Naive thymus-derived CD8-positive, alpha-beta T cell (primary cell): ENCODE measurements at regions not wholly inside any gene's neighbourhood (a gene's known extent, or its start where the extent isn't known, plus 50 kb on each side); places are given as distances from the start of the nearest gene placed in this dataset.

Experiments
- ATAC-seq, 2 donors: fragments of 150-1000 bp; cut with Tn5 transposase in 1 of 2; sonication (Bioruptor Pico), chemical (Tn5 transposase) in 1 of 2; 1 replicate in 1 of 2; 2 replicates in 1 of 2; pipeline ENCODE4 v1.10.0; 2021; ENCODE audit warnings: mild to moderate bottlenecking in 2 of 2, moderate library complexity in 2 of 2
- POLR2A ChIA-PET: fragments of 350-600 bp; sonication (Branson Sonifier 250); formaldehyde crosslinking; loops from one replicate; lab custom pipeline; 2021; ENCODE audit warnings: antibody characterized with exemption; lab: Charles Lee
- DNase-seq, 10 donors: peaks; one replicate each; pipeline versions ENCODE4 v3.0.0 to v3.0.0-alpha.2; 2020 to 2022
- H3K27ac Mint-ChIP-seq, 10 donors: one replicate each; pipeline ENCODE4 v1.8.0; 2020 to 2022; ENCODE audit warnings: mild to moderate bottlenecking in 10 of 10, mixed read lengths in 10 of 10, moderate library complexity in 4 of 10, inconsistent platforms in 1 of 10
- H3K27me3 Mint-ChIP-seq, 5 donors: one replicate each; pipeline ENCODE4 v1.8.0; 2021 to 2022; ENCODE audit warnings: mixed read lengths in 5 of 5
- H3K36me3 Mint-ChIP-seq, 3 donors: one replicate each; pipeline ENCODE4 v1.8.0; 2020 to 2022; ENCODE audit warnings: mixed read lengths in 3 of 3, mild to moderate bottlenecking in 2 of 3, inconsistent platforms in 1 of 3
- H3K4me1 Mint-ChIP-seq, 4 donors: one replicate each; pipeline ENCODE4 v1.8.0; 2021 to 2022; ENCODE audit warnings: mixed read lengths in 4 of 4
- H3K4me3 Mint-ChIP-seq, 10 donors: one replicate each; pipeline ENCODE4 v1.8.0; 2020 to 2022; ENCODE audit warnings: mild to moderate bottlenecking in 10 of 10, mixed read lengths in 10 of 10, moderate library complexity in 6 of 10, inconsistent platforms in 1 of 10
- H3K9me3 Mint-ChIP-seq, 9 donors: one replicate each; pipeline ENCODE4 v1.8.0; 2020 to 2022; ENCODE audit warnings: mixed read lengths in 9 of 9, mild to moderate bottlenecking in 3 of 9, inconsistent platforms in 1 of 9, moderate library complexity in 1 of 9

DNA sequence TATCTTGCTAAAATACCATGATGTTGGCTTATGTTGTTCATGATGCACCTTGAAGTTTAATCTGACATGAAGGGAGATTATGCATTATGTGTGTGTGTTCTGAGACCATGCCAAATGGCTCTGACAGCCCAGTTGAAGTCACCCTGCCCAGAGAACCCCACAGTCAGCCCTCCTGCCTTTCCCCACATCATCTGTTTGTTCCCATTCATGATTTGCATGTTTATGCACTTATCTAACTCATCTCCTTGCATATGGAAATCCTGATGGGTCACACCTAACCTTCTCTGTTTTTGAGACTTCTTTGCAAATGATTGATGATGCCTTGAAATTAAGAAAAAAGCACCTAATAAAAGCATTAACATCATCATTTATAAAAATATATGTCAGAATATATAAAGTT is 752.2 kb downstream of the GALR1 start:
- H3K27me3 Mint-ChIP-seq: peaks cover 6 to 23% (median 14%) of the 10 kb centered on the region in 5 donors
- H3K36me3 Mint-ChIP-seq: peaks cover 0 to 4% (median 0%) of the 10 kb centered on the region in 3 donors
- DNase-seq: no peak
- H3K27ac Mint-ChIP-seq: no peak overlapping the region
- no peak for ATAC-seq
- POLR2A ChIA-PET: no interaction called here
- H3K4me3 Mint-ChIP-seq: no peak overlapping the region
- H3K4me1 Mint-ChIP-seq: no peaks in the 10 kb centered on the region
- peaks cover 6 to 30% (median 21%) of the 10 kb centered on the region in 9 donors for H3K9me3 Mint-ChIP-seq

DNA sequence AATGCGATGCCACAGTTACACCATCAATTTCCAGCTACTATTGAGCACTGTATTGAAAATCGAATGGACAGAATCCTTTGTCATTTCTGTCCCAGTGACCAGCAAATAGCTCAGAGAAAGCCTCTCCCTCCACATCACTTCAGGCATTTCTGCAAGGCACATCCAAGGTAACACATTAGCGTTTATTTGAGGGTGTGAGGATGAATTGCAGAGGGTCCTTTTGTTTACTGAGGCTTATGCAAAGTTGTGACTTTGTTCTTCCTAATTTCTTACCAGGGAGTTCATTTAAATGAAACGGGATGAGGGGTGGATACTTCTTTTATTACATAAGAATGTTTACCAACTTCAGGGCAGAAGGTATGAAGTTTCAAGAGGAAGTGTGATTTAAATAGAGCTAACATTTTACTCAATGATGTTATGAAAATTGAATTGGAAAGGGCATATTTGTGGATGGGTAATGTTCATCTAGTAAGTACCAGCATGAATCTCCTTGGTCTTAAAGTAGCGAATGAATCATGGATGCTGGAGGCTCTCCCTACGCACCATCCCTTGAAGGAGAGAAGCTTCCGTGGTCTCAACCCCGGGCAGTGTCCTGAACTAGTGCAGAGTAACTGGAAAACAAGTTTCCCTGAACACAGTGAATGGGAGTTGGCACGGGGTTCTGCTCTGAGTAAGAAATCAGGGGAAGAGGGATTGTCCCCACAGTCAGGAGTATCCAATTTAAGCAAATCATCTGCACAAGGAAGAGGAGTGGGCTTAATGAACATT is 756.5 kb downstream of the GALR1 start:
- peaks cover 0 to 4% (median 0%) of the 10 kb centered on the region in 3 donors for H3K36me3 Mint-ChIP-seq

DNA sequence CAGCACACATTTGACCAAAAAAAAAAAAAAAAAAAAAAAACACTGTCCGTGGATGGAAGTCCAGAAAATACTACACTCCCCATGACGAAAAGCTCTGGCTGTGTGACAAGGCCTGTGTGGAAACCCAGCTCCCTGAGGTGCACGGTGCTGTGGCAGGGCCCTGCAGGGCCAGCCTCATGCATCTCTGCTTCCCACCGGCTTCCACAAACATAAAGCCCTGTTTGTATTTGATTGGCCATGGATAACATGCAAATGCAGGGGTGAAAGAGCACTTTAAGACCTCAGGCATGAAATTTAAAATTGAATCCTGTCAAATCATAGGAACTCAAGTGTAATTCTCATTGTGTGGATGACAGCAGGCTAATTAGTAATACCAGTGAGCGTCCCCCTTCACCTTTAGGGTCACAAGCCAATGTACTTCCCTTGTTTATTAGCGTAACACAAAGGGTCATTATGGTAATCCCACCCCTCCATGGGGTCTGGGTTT is 757.2 kb downstream of the GALR1 start:
- ATAC-seq (no peak), DNase-seq (no peak)
- Mint-ChIP-seq H3K4me3 (no peak overlapping the region), H3K27ac (no peak overlapping the region), H3K27me3 (peaks cover 8 to 37% (median 17%) of the 10 kb centered on the region in 5 donors), H3K36me3 (peaks cover 0 to 2% (median 0%) of the 10 kb centered on the region in 3 donors), H3K9me3 (peaks cover 0 to 28% (median 11%) of the 10 kb centered on the region in 9 donors), H3K4me1 (no peaks in the 10 kb centered on the region)
- POLR2A ChIA-PET: no interaction called here

More for the DNA sequence above, 756.5 kb downstream of the GALR1 start:
- no peak for ATAC-seq
- POLR2A ChIA-PET: no interaction called here
- no peak for DNase-seq
- Mint-ChIP-seq H3K4me3 (no peak overlapping the region), H3K27me3 (peaks cover 8 to 37% (median 17%) of the 10 kb centered on the region in 5 donors), H3K4me1 (no peaks in the 10 kb centered on the region), H3K9me3 (peaks cover 0 to 35% (median 15%) of the 10 kb centered on the region in 9 donors), H3K27ac (no peak overlapping the region)

DNA sequence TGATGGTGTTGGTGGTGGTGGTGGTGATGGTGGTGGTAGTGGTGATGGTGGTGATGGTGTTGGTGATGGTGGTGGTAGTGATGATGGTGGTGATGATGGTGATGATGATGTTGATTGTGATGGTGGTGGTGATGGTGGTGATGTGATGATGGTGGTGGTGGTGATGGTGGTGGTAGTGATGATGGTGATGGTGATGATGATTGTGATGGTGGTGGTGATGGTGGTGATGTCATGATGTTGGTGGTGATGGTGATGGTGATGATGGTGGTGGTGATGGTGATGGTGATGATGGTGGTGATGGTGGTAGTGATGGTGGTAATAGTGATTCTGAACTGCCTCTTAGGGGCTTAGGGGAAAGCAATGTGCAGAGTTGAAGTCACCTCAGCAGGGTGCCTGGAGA is 760.7 kb downstream of the GALR1 start:
- Mint-ChIP-seq H3K36me3 (peaks cover 0 to 2% (median 0%) of the 10 kb centered on the region in 3 donors), H3K27me3 (peaks cover 7 to 28% (median 13%) of the 10 kb centered on the region in 5 donors), H3K9me3 (peaks cover 0 to 24% (median 8%) of the 10 kb centered on the region in 9 donors), H3K4me1 (peaks cover 0 to 1% (median 0%) of the 10 kb centered on the region in 4 donors), H3K27ac (no peak overlapping the region), H3K4me3 (no peak overlapping the region)
- no peak for ATAC-seq
- POLR2A ChIA-PET: no interaction called here
- DNase-seq: no peak

DNA sequence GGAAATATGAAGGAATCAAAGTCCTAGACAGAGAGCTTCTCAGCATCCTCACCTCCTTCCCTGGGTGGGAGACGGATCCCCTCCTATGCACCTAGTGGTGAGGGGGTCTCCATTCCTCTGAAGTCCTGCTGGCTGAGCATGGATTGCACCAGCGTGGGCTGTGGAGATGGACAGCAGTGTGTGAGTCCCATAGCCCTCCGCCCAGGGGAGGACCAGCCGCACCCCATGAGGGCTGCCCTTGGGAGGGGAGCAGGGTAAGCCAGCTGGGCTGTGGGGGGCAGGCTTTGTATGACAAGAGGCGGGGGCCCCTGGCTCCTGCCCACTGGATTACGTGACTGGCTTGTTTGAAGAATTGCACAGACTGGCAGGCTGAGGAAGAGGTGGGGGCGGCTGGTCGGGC is 768.2 kb downstream of the GALR1 start:
- Mint-ChIP-seq H3K4me3 (no peak overlapping the region), H3K9me3 (peaks cover 0 to 5% (median 0%) of the 10 kb centered on the region in 9 donors), H3K36me3 (peaks cover 0 to 2% (median 0%) of the 10 kb centered on the region in 3 donors), H3K4me1 (peaks cover 0 to 1% (median 0%) of the 10 kb centered on the region in 4 donors), H3K27ac (peak overlapping the region in 1 of 10 donors; percentile 29), H3K27me3 (no peaks in the 10 kb centered on the region)
- ATAC-seq (no peak), DNase-seq (no peak)
- POLR2A ChIA-PET: no interaction called here

DNA sequence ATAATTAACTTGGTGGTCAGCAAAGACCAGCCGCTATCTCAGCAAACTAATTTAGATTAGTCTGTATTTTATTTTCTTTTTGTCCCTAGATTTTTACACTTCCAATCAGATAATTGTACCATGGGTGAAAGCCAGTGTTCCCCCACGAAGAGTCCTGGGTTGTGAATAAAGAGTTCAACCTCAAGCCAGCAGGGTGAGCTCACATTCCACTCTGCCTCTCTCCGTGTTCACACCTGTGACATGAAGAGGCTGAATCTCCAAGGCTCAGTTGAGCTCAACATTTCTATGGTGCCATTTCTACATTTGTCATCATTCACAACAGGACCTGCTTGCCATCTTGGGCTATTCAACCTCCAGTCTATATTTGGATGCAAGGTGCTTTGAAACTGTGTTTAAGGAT is 771.5 kb downstream of the GALR1 start:
- H3K4me3 Mint-ChIP-seq: no peak overlapping the region
- ATAC-seq (no peak), DNase-seq (no peak)
- H3K27me3 Mint-ChIP-seq: no peaks in the 10 kb centered on the region
- no peak overlapping the region for H3K27ac Mint-ChIP-seq
- POLR2A ChIA-PET: no interaction called here
- H3K4me1 Mint-ChIP-seq: no peaks in the 10 kb centered on the region
- peaks cover 0 to 2% (median 0%) of the 10 kb centered on the region in 9 donors for H3K9me3 Mint-ChIP-seq
- no peaks in the 10 kb centered on the region for H3K36me3 Mint-ChIP-seq

DNA sequence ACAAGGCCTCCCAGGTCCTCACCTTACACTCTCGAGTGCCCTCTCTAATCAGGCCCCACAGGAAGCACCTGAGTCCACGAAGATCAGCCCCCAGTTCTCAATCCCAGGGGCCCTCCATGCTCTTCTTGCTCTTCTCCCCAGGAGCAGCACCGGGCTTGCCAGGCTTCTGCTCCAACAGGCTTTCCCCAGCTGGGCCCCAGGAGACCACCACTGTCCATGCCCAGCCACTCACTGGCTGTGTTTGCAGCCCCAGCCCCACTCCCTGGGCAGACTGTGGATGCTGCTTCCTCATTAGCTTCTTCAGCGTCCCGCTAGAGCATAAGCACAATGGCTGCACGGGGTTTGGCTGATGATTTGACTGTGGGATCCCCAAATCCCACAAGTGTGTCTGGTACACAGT is 781.9 kb downstream of the GALR1 start:
- no peaks in the 10 kb centered on the region for H3K36me3 Mint-ChIP-seq
- no peak for DNase-seq
- POLR2A ChIA-PET: no interaction called here
- no peak overlapping the region for H3K4me3 Mint-ChIP-seq
- no peaks in the 10 kb centered on the region for H3K4me1 Mint-ChIP-seq
- ATAC-seq: no peak
- no peak overlapping the region for H3K27ac Mint-ChIP-seq
- peaks cover 0 to 8% (median 0%) of the 10 kb centered on the region in 5 donors for H3K27me3 Mint-ChIP-seq
- peaks cover 0 to 2% (median 0%) of the 10 kb centered on the region in 9 donors for H3K9me3 Mint-ChIP-seq

DNA sequence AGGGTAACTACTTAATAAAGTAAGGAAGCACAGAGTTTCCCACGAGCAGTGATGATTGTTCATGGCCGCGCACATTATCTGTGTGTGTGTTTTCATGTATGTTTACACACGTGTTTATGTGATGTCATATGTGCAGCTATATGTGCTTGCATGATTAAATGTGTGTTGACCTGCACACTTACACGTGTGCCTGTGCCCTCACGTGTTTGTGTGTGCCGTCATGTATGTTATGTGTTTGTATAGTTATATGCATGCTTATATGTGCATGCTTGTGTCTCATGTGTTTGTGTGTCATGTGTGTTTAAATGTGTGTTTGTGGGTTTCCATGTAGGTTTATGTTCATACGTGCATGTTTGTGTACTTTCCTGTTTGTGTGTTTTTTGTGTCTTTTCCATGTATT is 782.3 kb downstream of the GALR1 start:
- POLR2A ChIA-PET: no interaction called here

DNA sequence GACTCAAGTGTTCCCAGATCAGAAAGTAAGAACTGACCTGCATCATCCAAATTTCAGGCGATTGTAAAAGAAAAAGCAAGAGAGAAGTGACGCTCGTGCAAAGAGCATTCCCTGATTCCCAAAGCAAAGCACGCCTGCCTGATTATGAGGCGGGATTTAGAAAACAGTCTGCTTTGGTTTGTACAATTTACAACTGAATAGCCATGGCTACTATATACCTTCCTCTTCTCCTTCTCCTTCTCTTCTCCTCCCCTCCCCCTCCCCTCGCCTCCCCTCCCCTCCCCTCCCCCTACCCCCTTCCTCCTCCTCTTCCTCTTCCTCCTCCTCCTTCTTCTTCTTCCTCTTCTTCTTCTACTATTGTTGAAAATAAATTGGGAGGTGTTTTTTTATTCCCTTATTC is 782.9 kb downstream of the GALR1 start:
- no peaks in the 10 kb centered on the region for H3K4me1 Mint-ChIP-seq
- H3K36me3 Mint-ChIP-seq: no peaks in the 10 kb centered on the region

More for the DNA sequence above, 782.3 kb downstream of the GALR1 start:
- Mint-ChIP-seq H3K27me3 (peaks cover 0 to 8% (median 0%) of the 10 kb centered on the region in 5 donors), H3K27ac (no peak overlapping the region), H3K4me1 (no peaks in the 10 kb centered on the region), H3K9me3 (peaks cover 0 to 2% (median 0%) of the 10 kb centered on the region in 9 donors), H3K36me3 (no peaks in the 10 kb centered on the region), H3K4me3 (no peak overlapping the region)
- DNase-seq: no peak
- no peak for ATAC-seq

DNA sequence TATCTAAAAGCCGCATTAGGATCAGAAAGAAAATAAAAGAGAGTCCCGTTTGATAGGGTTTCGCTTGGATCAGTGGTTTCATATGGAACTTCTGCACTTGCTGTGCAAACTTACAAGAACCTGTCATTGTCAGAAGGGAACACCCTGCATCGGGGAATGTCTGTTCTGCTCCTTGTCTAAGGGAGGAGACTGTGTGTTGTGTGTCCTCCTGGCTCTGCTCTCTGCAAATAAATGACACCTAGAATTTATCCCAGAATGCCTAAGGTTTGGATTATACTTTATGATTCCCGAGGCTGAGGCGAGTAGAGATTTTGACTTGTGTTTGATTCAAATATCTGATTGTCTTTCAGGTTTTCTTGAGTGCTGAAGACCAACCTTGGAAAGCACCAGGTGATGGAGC is 785.1 kb downstream of the GALR1 start:
- DNase-seq (no peak), ATAC-seq (no peak)
- H3K9me3 Mint-ChIP-seq: peaks cover 0 to 24% (median 2%) of the 10 kb centered on the region in 9 donors
- H3K36me3 Mint-ChIP-seq: no peaks in the 10 kb centered on the region
- H3K4me1 Mint-ChIP-seq: no peaks in the 10 kb centered on the region
- POLR2A ChIA-PET: no interaction called here
- H3K27ac Mint-ChIP-seq: no peak overlapping the region
- no peak overlapping the region for H3K4me3 Mint-ChIP-seq
- H3K27me3 Mint-ChIP-seq: peaks cover 0 to 13% (median 2%) of the 10 kb centered on the region in 5 donors

More for the DNA sequence above, 782.9 kb downstream of the GALR1 start:
- POLR2A ChIA-PET: no interaction called here
- no peak overlapping the region for H3K27ac Mint-ChIP-seq
- no peak for ATAC-seq
- peaks cover 0 to 3% (median 0%) of the 10 kb centered on the region in 9 donors for H3K9me3 Mint-ChIP-seq
- peaks cover 0 to 8% (median 2%) of the 10 kb centered on the region in 5 donors for H3K27me3 Mint-ChIP-seq
- DNase-seq: no peak
- no peak overlapping the region for H3K4me3 Mint-ChIP-seq

DNA sequence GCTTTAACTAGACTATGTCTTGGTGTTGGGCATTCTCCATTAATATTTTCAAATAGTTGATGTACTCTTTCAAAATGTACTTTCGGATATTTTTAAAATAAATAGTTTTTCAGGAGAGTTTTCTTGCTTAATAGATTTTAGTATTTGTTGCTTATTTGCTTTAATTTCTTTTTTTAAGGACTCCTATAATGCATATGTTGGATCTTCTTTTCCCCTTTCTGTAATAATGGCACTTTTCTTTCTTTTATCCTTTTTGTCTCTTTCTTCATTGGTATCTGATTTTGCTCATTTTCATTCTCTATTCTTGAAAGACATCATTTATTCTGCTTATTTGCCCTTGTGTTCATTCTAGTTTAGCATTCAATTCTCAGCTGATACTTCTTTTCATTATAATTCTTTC is 791.6 kb downstream of the GALR1 start:
- H3K9me3 Mint-ChIP-seq: peaks cover 6 to 60% (median 25%) of the 10 kb centered on the region in 9 donors
- H3K4me3 Mint-ChIP-seq: no peak overlapping the region
- ATAC-seq: no peak
- DNase-seq: no peak
- no peaks in the 10 kb centered on the region for H3K4me1 Mint-ChIP-seq
- POLR2A ChIA-PET: no interaction called here
- peaks cover 0 to 11% (median 0%) of the 10 kb centered on the region in 3 donors for H3K36me3 Mint-ChIP-seq
- peaks cover 2 to 20% (median 4%) of the 10 kb centered on the region in 5 donors for H3K27me3 Mint-ChIP-seq
- H3K27ac Mint-ChIP-seq: no peak overlapping the region

DNA sequence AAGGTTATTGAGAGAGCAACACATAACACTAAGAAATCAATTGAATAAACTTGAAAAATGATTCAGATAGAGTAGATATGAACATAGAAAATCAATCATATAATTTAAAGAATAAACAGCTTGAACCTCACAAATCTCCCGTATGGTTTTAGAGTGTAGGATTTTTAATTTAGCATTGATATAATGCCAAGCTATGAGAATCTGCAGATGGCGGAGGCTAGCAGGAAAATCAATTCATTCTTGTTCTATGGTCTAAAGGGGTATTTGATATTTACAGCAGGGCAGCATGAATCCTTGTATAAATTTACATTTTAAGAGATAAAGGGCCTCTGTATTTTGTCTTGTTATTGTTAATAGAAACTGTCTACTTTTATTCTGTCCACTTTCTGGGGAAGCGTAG is 797.0 kb downstream of the GALR1 start:
- H3K27me3 Mint-ChIP-seq: peaks cover 0 to 15% (median 2%) of the 10 kb centered on the region in 5 donors
- no peaks in the 10 kb centered on the region for H3K4me1 Mint-ChIP-seq
- ATAC-seq: no peak
- peaks cover 0 to 6% (median 0%) of the 10 kb centered on the region in 3 donors for H3K36me3 Mint-ChIP-seq
- H3K4me3 Mint-ChIP-seq: no peak overlapping the region
- H3K9me3 Mint-ChIP-seq: peaks cover 2 to 18% (median 14%) of the 10 kb centered on the region in 9 donors
- no peak for DNase-seq
- POLR2A ChIA-PET: no interaction called here
- H3K27ac Mint-ChIP-seq: no peak overlapping the region

DNA sequence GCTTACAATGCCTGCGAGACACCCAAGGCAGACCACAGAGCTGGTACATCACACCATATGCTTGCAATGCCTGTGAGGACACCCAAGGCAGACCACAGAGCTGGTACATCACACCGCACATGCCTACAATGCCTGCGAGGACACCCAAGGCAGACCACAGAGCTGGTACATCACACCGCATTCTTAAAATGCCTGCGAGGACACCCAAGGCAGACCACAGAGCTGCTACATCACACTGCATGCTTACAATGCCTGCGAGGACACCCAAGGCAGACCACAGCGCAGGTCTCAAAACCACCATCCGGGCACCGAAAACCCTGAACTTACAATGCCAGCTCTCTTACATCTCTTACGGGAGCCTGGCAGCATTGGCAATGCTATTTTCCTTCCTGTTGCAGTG is 799.6 kb downstream of the GALR1 start:
- Mint-ChIP-seq H3K4me3 (no peak overlapping the region), H3K27ac (no peak overlapping the region), H3K9me3 (no peaks in the 10 kb centered on the region), H3K27me3 (peaks cover 0 to 10% (median 0%) of the 10 kb centered on the region in 5 donors), H3K4me1 (no peaks in the 10 kb centered on the region), H3K36me3 (no peaks in the 10 kb centered on the region)
- POLR2A ChIA-PET: no interaction called here
- no peak for DNase-seq
- ATAC-seq: no peak
